ENCODE measurements at regions not wholly inside any gene's neighbourhood (a gene's known extent, or its start where the extent isn't known, plus 50 kb on each side); places are given as distances from the start of the nearest gene placed in this dataset.
A peak's percentile ranks its signal among the peaks of the same experiment; 100 is the strongest.

- DNase-seq (ENCODE audit: low read depth in 4 of 4, low spot score in 2 of 4) = no peak
These were observed 303.5 kb upstream of the FIGN start for GRCh38 chr2:164039270-164039669.

- no peak for DNase-seq (ENCODE audit: low read depth in 4 of 4, low spot score in 2 of 4)
These were observed 297.2 kb upstream of the FIGN start for GRCh38 chr2:164032995-164033394.

GRCh38 chr2:164030623-164031022 lies 294.8 kb upstream of the FIGN start:
- no peak for DNase-seq (ENCODE audit: low read depth in 4 of 4, low spot score in 2 of 4)

- DNase-seq (ENCODE audit: low read depth in 4 of 4, low spot score in 2 of 4) = no peak
These were observed 293.2 kb upstream of the FIGN start for GRCh38 chr2:164028814-164029534.

- no peak for DNase-seq (ENCODE audit: low read depth in 4 of 4, low spot score in 2 of 4)
These were observed 288.6 kb upstream of the FIGN start for GRCh38 chr2:164024396-164024795.

GRCh38 chr2:164023896-164024295 lies 288.1 kb upstream of the FIGN start:
- DNase-seq (ENCODE audit: low read depth in 4 of 4, low spot score in 2 of 4) = no peak

GRCh38 chr2:164015328-164016123 lies 279.7 kb upstream of the FIGN start:
- peak; percentile 30 to 71 (median 46) for DNase-seq (ENCODE audit: low read depth in 4 of 4, low spot score in 2 of 4)

GRCh38 chr2:164014791-164015190 lies 279.0 kb upstream of the FIGN start:
- no peak for DNase-seq (ENCODE audit: low read depth in 4 of 4, low spot score in 2 of 4)

GRCh38 chr2:164014068-164014731 lies 278.4 kb upstream of the FIGN start:
- no peak for DNase-seq (ENCODE audit: low read depth in 4 of 4, low spot score in 2 of 4)

- DNase-seq (ENCODE audit: low read depth in 4 of 4, low spot score in 2 of 4) = no peak
These were observed 276.8 kb upstream of the FIGN start for GRCh38 chr2:164012581-164012980.

- DNase-seq (ENCODE audit: low read depth in 4 of 4, low spot score in 2 of 4) = no peak
These were observed 274.0 kb upstream of the FIGN start for GRCh38 chr2:164009756-164010337.

- DNase-seq (ENCODE audit: low read depth in 4 of 4, low spot score in 2 of 4) = no peak
These were observed 272.9 kb upstream of the FIGN start for GRCh38 chr2:164008752-164009151.

GRCh38 chr2:164006704-164007103 lies 270.9 kb upstream of the FIGN start:
- DNase-seq (ENCODE audit: low read depth in 4 of 4, low spot score in 2 of 4) = no peak

- no peak for DNase-seq (ENCODE audit: low read depth in 4 of 4, low spot score in 2 of 4)
These were observed 264.4 kb upstream of the FIGN start for GRCh38 chr2:164000176-164000575.

- no peak for DNase-seq (ENCODE audit: low read depth in 4 of 4, low spot score in 2 of 4)
These were observed 261.7 kb upstream of the FIGN start for GRCh38 chr2:163997466-163997865.

- DNase-seq (ENCODE audit: low read depth in 4 of 4, low spot score in 2 of 4) = no peak
These were observed 254.7 kb upstream of the FIGN start for GRCh38 chr2:163990541-163990940.

GRCh38 chr2:163990101-163990500 lies 254.3 kb upstream of the FIGN start:
- DNase-seq (ENCODE audit: low read depth in 4 of 4, low spot score in 2 of 4) = no peak

- no peak for DNase-seq (ENCODE audit: low read depth in 4 of 4, low spot score in 2 of 4)
These were observed 251.6 kb upstream of the FIGN start for GRCh38 chr2:163987175-163987940.

GRCh38 chr2:163984986-163985385 lies 249.2 kb upstream of the FIGN start:
- DNase-seq (ENCODE audit: low read depth in 4 of 4, low spot score in 2 of 4) = no peak

- no peak for DNase-seq (ENCODE audit: low read depth in 4 of 4, low spot score in 2 of 4)
These were observed 248.1 kb upstream of the FIGN start for GRCh38 chr2:163983911-163984310.

Data from left renal cortex interstitium (tissue), 4 donors.